ENCODE measurements at regions not wholly inside any gene's neighbourhood (a gene's known extent, or its start where the extent isn't known, plus 50 kb on each side); places are given as distances from the start of the nearest gene placed in this dataset.

GRCh38 chr22:27418261-27418660 lies 383.3 kb downstream of the MN1 start:
- DNase-seq (ENCODE audit: low spot score) = no peak

DNA sequence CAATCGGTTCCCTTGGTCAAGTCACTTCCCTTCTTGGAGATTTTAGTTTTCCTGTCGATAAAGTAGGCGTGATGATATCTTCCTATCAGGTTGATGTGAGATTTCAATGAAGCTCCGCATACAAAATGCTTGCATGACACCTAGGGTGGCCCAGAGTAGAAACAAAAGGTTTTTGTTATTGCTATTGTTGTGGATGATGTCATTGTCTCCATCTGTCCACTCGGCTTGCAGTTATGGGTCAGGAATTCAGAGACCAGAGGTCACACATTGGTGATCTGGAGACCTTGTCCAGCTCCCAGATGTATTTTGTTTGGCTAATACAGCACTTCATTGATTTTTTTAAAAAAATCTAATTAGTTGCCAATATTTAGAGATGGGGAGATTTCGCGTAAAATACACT lies 382.1 kb downstream of the MN1 start:
- DNase-seq (ENCODE audit: low spot score) = no peak

DNA sequence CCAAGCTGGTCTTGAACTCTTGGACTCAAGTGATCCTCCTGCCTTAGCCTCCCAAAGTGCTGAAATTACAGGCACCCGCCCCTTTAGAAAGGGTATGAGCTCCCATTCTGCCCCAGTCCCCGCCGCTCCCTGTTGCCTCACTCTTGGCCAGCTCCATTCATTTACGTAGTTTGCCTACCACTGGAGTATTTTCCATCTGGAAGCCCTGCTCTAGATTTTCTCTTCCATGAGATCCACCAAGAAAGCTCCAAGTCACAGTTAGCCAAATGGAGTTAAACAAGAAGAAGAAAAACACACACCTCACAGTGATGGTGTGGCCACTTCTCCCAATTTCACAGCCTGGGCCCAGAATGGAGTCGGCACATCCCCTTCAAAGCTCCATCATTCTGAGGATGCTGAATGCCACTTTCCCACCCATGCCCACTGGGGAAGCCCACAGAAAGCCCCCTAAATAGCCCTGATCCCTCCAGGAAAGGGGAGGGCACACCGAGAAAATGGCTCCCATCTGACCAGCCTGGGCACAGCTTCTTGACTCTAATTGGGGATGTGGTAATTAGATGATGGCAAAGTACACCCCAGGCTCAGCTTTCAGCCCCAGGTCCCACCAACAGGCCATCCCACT lies 381.2 kb downstream of the MN1 start:
- no peak for DNase-seq (ENCODE audit: low spot score)

- peak; percentile 84 for DNase-seq (ENCODE audit: low spot score)
Observed at GRCh38 chr22:27420817-27421361, 380.7 kb downstream of the MN1 start.

- no peak for DNase-seq (ENCODE audit: low spot score)
Observed at GRCh38 chr22:27422442-27422841, 379.1 kb downstream of the MN1 start.

DNA sequence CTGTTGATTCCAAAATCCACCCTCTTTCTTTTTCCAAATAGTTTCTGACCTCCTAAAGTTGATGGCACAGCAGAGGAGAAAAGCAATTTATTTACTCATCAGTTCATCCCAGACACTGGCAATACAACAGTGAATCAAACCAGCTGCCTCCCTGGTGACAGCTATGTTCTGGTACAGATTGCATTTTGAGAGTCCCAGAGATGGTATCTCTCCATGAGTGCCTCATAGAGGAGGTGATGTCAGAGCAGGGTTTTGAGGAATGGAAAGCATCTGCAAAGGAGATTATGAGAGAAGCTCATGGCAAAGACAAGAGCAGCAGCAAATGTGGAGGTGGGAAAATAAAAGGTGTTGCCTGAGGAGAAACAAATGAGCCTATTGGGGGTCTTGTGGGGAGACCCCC lies 377.2 kb downstream of the MN1 start:
- peak; percentile 25 for DNase-seq (ENCODE audit: low spot score)

GRCh38 chr22:27429476-27429875 lies 372.1 kb downstream of the MN1 start:
- DNase-seq (ENCODE audit: low spot score) = no peak

DNA sequence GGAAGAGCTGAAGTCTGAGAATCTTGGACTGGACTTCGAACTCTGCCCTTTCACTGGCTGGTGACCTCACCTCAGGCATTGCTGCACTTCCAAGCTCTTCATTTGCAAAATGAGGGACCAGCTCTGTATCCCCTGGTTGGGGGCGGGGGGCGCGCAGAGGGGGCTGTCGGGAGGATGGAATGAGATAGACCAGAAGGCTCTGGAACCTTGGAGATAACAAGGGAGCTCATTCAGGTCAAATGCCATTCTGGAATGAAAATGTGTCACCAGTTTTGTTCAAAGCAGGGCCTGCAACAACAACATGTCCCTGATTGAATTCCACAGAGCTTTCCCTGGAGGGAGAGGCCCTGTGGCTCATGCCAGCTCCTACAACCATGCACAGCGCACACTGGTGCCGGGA lies 370.5 kb downstream of the MN1 start:
- DNase-seq (ENCODE audit: low spot score) = no peak

DNA sequence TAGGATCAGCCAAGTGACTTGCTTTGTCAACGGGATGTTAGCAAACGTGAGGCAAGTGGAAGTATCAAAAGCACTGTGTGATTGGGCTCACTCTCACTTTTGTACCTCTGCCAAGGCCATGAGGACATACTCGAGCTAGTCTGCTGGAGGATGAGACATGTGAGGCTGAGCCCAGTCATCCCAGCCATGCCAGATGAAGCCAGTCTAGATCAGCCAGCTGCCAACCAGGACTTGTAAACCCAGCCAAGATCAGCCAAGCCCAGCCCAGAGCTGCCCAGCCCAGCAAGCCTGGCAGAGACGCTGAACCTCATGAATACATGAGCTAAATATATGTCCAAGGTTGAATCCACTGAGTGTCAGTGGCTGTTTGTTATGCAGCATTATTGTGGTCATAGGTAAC lies 369.7 kb downstream of the MN1 start:
- no peak for DNase-seq (ENCODE audit: low spot score)

DNA sequence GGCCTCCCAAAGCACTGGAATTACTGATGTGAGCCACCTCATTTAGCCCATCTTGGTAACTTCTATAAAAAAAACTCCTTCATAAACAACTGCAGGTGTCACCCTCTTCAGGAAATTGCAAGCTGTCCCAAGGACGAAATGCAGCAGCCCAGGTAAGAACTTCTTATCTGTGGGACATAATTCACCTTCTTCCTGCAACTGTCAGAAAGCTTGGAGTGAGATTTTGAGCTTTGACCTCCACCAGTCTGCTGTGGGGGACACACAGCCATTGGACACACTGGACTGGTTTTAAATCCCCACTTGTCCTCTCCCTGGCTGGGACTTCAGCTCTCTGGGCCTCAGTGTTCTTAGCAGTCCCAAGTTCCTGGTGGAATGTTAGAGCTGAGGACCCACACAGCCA lies 368.5 kb downstream of the MN1 start:
- DNase-seq (ENCODE audit: low spot score) = no peak

GRCh38 chr22:27433585-27434190 lies 367.9 kb downstream of the MN1 start:
- no peak for DNase-seq (ENCODE audit: low spot score)

- no peak for DNase-seq (ENCODE audit: low spot score)
Observed at GRCh38 chr22:27434898-27435297, 366.7 kb downstream of the MN1 start.

DNA sequence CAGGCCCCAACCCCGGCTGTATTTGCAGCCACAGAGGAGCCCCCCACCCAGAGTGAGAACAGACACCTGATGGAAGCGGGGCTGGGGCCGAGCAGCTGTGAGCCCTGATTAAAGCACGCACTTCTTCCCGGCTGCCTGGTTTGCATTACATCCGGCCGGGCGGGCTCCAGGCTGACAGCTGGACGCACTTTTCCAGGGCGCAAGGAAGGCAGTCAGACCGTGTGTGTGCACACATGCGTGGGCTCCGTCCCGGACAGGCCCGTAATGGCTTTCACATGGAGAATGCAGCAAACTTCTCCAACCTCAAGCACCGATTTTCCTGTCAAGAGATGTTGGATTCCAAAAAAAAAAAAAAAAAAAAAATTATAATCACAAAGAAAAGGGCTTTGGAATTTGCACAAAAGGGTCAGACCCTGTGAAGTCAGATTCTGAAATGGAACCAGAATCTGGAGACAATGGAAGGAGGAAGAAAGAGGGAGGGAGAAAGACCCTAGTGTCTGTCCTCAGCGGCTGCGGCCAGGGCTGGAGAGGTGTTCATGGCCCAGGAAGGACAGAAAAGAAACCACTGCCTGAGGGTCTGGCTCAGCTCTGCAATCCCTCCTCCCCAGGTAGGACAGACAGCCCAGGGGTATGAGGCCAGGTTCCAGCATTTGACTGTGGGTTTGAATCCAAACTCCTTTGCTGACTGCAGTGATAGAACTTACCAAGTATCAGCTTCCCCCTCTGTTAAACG lies 365.5 kb downstream of the MN1 start:
- DNase-seq (ENCODE audit: low spot score) = peak; percentile 73

DNA sequence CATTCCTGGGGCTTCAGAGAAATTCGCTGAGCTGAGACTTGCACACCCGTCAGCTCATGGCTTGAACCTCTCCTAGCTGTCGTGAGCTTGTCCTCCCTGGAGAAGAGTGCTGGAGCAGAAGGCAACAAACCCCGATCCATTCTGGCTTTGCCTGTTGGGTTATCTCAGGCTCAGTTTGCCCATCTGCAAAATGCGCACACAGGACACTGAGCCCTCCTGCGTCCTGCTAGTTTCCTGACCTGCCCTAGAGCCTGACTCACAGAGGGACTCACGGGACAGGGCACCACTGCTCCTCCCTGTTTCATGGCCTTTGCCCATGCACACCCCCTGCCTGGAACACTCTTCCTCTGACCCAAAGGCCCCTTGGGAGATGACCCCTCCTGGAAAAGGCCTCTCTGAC lies 365.0 kb downstream of the MN1 start:
- DNase-seq (ENCODE audit: low spot score) = no peak

DNA sequence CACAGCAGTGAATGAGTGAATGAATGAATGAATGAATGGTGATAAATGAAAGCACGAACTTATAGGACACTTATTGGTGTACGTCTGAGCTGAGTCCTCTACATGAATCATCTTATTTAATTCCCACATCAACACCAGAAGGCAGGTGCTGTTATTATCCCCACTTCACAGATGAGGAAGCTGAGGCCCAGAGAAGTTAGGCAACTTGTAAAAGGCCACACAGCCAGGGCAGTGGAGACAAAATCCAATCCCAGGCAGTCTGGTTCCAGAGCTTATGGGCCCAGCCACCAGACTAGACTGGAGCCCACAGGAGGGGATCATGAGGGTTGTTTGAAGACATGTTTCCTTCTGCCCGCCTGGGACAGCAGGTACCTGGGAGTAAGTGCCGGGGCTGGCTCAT lies 364.0 kb downstream of the MN1 start:
- no peak for DNase-seq (ENCODE audit: low spot score)

DNA sequence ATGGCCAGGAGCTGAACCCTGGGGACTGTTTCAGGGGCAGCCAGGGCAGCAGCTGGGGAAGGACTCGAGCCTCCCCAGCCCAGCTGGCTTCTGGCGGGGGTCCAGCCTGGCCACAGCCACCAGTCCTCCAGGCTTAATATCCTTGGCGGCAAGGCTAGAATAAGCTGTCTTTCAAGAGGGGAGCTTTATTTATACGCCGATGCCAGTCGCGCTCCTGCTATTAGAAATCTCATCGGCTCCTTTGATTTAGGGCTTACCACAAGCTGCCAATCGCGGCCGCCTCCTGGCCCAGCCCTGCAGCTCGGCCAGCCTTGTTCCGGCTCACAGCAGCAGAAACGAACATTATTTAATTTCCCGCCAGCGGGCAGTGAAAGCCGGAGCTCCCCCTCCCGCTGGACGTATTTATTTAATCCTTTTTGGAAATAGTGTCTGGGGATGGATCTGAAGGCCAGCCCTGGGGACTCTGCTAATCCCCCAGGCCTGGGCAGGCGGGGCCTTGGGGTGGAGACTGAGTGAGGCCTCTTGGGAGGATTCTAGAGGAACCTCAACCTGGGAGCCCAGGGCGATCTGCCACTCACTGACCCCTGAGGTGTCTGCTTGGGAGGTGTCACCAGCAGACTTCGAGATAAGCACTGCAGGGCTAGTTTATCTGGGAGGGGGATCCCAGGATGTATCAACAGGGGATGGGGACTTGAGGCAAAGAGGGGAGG lies 363.1 kb downstream of the MN1 start:
- DNase-seq (ENCODE audit: low spot score) = peak; percentile 38

GRCh38 chr22:27439131-27439530 lies 362.4 kb downstream of the MN1 start:
- DNase-seq (ENCODE audit: low spot score) = no peak

DNA sequence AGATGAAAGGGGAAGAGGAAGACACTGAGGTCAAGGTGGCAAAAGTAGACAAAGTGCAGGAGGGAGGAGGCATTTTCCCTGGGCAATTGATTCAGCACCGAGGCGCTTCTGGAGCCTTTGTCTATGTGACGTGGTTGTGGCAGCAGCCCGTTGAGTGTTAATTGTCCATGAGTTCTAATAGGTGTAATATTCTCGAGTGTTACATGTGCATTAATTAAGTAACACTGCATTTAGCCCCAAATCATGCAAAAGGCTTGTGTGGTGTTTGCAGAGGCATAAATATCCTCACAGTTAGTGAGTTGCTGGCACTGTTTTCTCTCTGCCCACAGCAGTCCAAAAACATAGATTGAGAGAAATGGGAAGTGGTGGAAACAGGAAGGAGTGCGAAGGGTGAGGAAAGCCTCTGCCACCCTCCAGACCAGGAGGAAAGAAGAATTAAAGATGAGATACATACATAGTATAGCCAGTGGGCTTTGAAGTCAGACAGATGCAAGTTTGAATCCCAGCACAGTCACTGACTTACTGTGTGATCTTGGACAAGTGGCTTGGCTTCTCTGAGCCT lies 361.2 kb downstream of the MN1 start:
- no peak for DNase-seq (ENCODE audit: low spot score)

GRCh38 chr22:27441706-27442475 lies 359.7 kb downstream of the MN1 start:
- no peak for DNase-seq (ENCODE audit: low spot score)

- no peak for DNase-seq (ENCODE audit: low spot score)
Observed at GRCh38 chr22:27443306-27443705, 358.2 kb downstream of the MN1 start.

DNA sequence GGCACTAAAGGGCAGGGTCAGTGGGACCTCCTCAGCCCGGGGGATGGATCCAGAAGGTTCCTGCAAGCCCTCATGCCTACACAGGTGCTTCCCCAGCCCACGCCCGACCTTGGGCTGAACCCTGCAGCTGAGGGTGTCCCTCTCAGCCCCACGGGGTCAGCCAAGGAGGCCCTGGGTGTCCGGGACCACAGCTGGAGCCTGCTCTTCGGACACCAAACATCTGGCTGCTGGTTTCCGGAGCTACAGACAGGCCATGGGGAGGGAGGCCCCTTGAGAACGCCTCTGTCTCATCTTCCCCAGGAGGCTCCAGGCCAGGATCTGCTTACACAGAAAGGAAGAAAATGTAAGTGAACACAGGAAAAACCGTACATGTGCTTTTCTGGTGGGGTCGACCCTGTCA lies 355.7 kb downstream of the MN1 start:
- DNase-seq (ENCODE audit: low spot score) = no peak

GRCh38 chr22:27447289-27447688 lies 354.3 kb downstream of the MN1 start:
- no peak for DNase-seq (ENCODE audit: low spot score)
